Kidney (tissue), 13 donors: ENCODE measurements at regions not wholly inside any gene's neighbourhood (a gene's known extent, or its start where the extent isn't known, plus 50 kb on each side); places are given as distances from the start of the nearest gene placed in this dataset.

Experiments used
- DNase-seq, 5 donors: peaks; one replicate each; pipeline ENCODE4 v3.0.0-alpha.2; 2013 to 2020
- FAIRE-seq: peaks from 2 replicates; lab custom pipeline; 2012; peaks lifted over from hg19 to GRCh38; lab: Jason Lieb, UNC
- H3K27ac ChIP-seq, 2 donors: one replicate each; pipeline ENCODE4 v1.7.0; 2013; ENCODE audit warnings: low read depth in 2 of 2, low read length in 2 of 2, inconsistent platforms in 1 of 2
- H3K27me3 ChIP-seq: one replicate; pipeline ENCODE4 v1.7.1; 2013; ENCODE audit warnings: low read length, inconsistent platforms; ENCODE audit not compliant: control insufficient read depth, insufficient read depth
- H3K36me3 ChIP-seq, 3 donors: one replicate each; pipeline versions ENCODE4 v1.7.0 to v1.7.1; 2013; ENCODE audit warnings: low read length in 3 of 3, control low read depth in 1 of 3, inconsistent platforms in 1 of 3; ENCODE audit not compliant: insufficient read depth in 3 of 3, control insufficient read depth in 2 of 3
- H3K4me1 ChIP-seq, 3 donors: one replicate each; pipeline versions ENCODE4 v1.7.0 to v1.7.1; 2013; ENCODE audit warnings: low read length in 3 of 3, inconsistent platforms in 1 of 3, low read depth in 1 of 3; ENCODE audit not compliant: control insufficient read depth in 2 of 3, insufficient read depth in 2 of 3
- H3K4me3 ChIP-seq, 3 donors: one replicate each; pipeline versions ENCODE4 v1.7.0 to v1.8.1; 2013; ENCODE audit warnings: low read length in 3 of 3, control low read depth in 1 of 3, inconsistent platforms in 1 of 3
- H3K9ac ChIP-seq, 3 donors: one replicate each; pipeline versions ENCODE4 v1.7.0 to v1.7.1; 2013; ENCODE audit warnings: low read length in 3 of 3, control low read depth in 1 of 3, inconsistent platforms in 1 of 3
- H3K9me3 ChIP-seq, 3 donors: one replicate each; pipeline versions ENCODE4 v1.7.0 to v1.7.1; 2013; ENCODE audit warnings: low read length in 3 of 3, control low read depth in 1 of 3, inconsistent platforms in 1 of 3; ENCODE audit not compliant: control insufficient read depth in 2 of 3, insufficient read depth in 1 of 3
- CTCF ChIP-seq: IDR thresholded peaks from 3 replicates; pipeline ENCODE4 v1.5.1; 2012; ENCODE audit warnings: mild to moderate bottlenecking, moderate library complexity, borderline replicate concordance; ENCODE audit not compliant: insufficient read depth; ENCODE audit errors: extremely low read depth
- intact Hi-C: fragments of 100-400 bp; cut with DNase I; formaldehyde crosslinking; loops from one replicate; pipeline ENCODE4 v1.11.1; 2022
- donor health status: control.
- donor health status: control.
- donor health status: control.
- donor health status: control.
- donor health status: control.
- donor health status: DM: yes; HTN: yes; CAD: no.
- donor health status: Normal renal cell carcinoma (clear cell type).

GRCh38 chr6:139528471-139528870 is 154.0 kb upstream of the CITED2 start:
- peaks cover 0 to 18% (median 4%) of the 10 kb centered on the region in 3 donors for H3K4me1 ChIP-seq
- H3K9me3 ChIP-seq = no peaks in the 10 kb centered on the region
- DNase-seq = no peak
- no peak overlapping the region for H3K27ac ChIP-seq
- intact Hi-C loops = no loop called here
- H3K36me3 ChIP-seq = no peaks in the 10 kb centered on the region
- TF ChIP-seq CTCF = no peak
- H3K27me3 ChIP-seq = no peaks in the 10 kb centered on the region
- no peak overlapping the region for H3K4me3 ChIP-seq
- no peak for FAIRE-seq
- no peak overlapping the region for H3K9ac ChIP-seq

- TF ChIP-seq CTCF = no peak
- Histone ChIP-seq H3K4me3 (no peak overlapping the region), H3K27me3 (no peaks in the 10 kb centered on the region), H3K4me1 (peaks cover 0 to 3% (median 0%) of the 10 kb centered on the region in 3 donors), H3K36me3 (no peaks in the 10 kb centered on the region), H3K9me3 (no peaks in the 10 kb centered on the region), H3K27ac (no peak overlapping the region), H3K9ac (no peak overlapping the region)
- FAIRE-seq (no peak), DNase-seq (no peak)
- intact Hi-C loops = no loop called here
Measured at GRCh38 chr6:139525415-139525814, 151.0 kb upstream of the CITED2 start.

- H3K9ac ChIP-seq = no peak overlapping the region
- no peaks in the 10 kb centered on the region for H3K27me3 ChIP-seq
- H3K4me1 ChIP-seq = no peaks in the 10 kb centered on the region
- no peaks in the 10 kb centered on the region for H3K36me3 ChIP-seq
- DNase-seq = no peak
- H3K9me3 ChIP-seq = no peaks in the 10 kb centered on the region
- no peak for FAIRE-seq
- no peak overlapping the region for H3K4me3 ChIP-seq
- intact Hi-C loops = no loop called here
- no peak overlapping the region for H3K27ac ChIP-seq
- TF ChIP-seq CTCF = no peak
Measured at GRCh38 chr6:139523986-139524385, 149.5 kb upstream of the CITED2 start.
